WTC11 (cell line): ENCODE measurements at regions not wholly inside any gene's neighbourhood (a gene's known extent, or its start where the extent isn't known, plus 50 kb on each side); places are given as distances from the start of the nearest gene placed in this dataset.

Experiments
- ATAC-seq: fragments of 200-7000 bp; cut with Tn5 transposase; 2 replicates; pipeline ENCODE4 v1.10.0; 2021; ENCODE audit warnings: mild to moderate bottlenecking, moderate library complexity
- CTCF ChIA-PET: fragments of 300-600 bp; sonication (Branson Sonifier 250); formaldehyde crosslinking; loops from one replicate; lab custom pipeline; 2021; ENCODE audit warnings: antibody characterized with exemption; lab: Charles Lee
- POLR2A ChIA-PET: fragments of 350-600 bp; sonication (Branson Sonifier 250); formaldehyde crosslinking; loops from one replicate; lab custom pipeline; 2021; ENCODE audit warnings: antibody characterized with exemption; lab: Charles Lee
- DNase-seq: peaks from one replicate; pipeline ENCODE4 v3.0.0; 2021; ENCODE audit warnings: low spot score
- H3K27ac Mint-ChIP-seq: 2 replicates; pipeline ENCODE4 v1.8.0; 2021; ENCODE audit warnings: mixed read lengths
- H3K27me3 Mint-ChIP-seq: 2 replicates; pipeline ENCODE4 v1.8.0; 2021; ENCODE audit warnings: low read depth, mild to moderate bottlenecking, moderate library complexity, mixed read lengths
- H3K36me3 Mint-ChIP-seq: 2 replicates; pipeline ENCODE4 v1.8.0; 2021; ENCODE audit warnings: mixed read lengths
- H3K4me1 Mint-ChIP-seq: 2 replicates; pipeline ENCODE4 v1.8.0; 2022; ENCODE audit warnings: mixed read lengths
- H3K4me3 Mint-ChIP-seq: 2 replicates; pipeline ENCODE4 v1.8.0; 2021; ENCODE audit warnings: mild to moderate bottlenecking, moderate library complexity, mixed read lengths
- H3K9me3 Mint-ChIP-seq: 2 replicates; pipeline ENCODE4 v1.8.0; 2021; ENCODE audit warnings: mixed read lengths
- ATF1 ChIP-seq: sonication (generic); formaldehyde crosslinking; IDR thresholded peaks from 2 replicates; pipeline ENCODE4 v1.8.1; 2023; ENCODE audit warnings: mild to moderate bottlenecking, moderate library complexity, missing genetic modification reagents
- FOXP1 ChIP-seq: sonication (generic); formaldehyde crosslinking; IDR thresholded peaks from 2 replicates; pipeline ENCODE4 v1.8.0; 2022; ENCODE audit warnings: missing genetic modification reagents, mild to moderate bottlenecking, moderate library complexity, borderline replicate concordance
- GABPB1 ChIP-seq: sonication (generic); formaldehyde crosslinking; IDR thresholded peaks from 2 replicates; pipeline ENCODE4 v1.8.1; 2023; ENCODE audit warnings: mild to moderate bottlenecking, missing genetic modification reagents
- GRHL2 ChIP-seq: fragments of 250-450 bp; sonication (Bioruptor Pico); IDR thresholded peaks from 2 replicates; pipeline ENCODE4 v1.8.0; 2022; ENCODE audit warnings: mild to moderate bottlenecking, moderate library complexity; ENCODE audit not compliant: insufficient replicate concordance, severe bottlenecking
- GTF2I ChIP-seq: fragments of 250-450 bp; sonication (Bioruptor Pico); conservative IDR thresholded peaks from 2 replicates; pipeline ENCODE4 v1.4.0; 2021; ENCODE audit warnings: mild to moderate bottlenecking
- NFATC4 ChIP-seq: fragments of 250-450 bp; sonication (Bioruptor Pico); IDR thresholded peaks from 2 replicates; pipeline ENCODE4 v1.9.0; 2021; ENCODE audit warnings: mild to moderate bottlenecking
- NR1H2 ChIP-seq: sonication (generic); formaldehyde crosslinking; IDR thresholded peaks from 2 replicates; pipeline ENCODE4 v1.9.0; 2021; ENCODE audit warnings: mild to moderate bottlenecking, moderate library complexity, missing genetic modification reagents
- PRRX2 ChIP-seq: fragments of 250-450 bp; sonication (Bioruptor Pico); IDR thresholded peaks from 2 replicates; pipeline ENCODE4 v1.8.0; 2021; ENCODE audit warnings: mild to moderate bottlenecking
- ZNF138 ChIP-seq: sonication (generic); formaldehyde crosslinking; conservative IDR thresholded peaks from 2 replicates; pipeline ENCODE4 v1.8.1; 2022; ENCODE audit warnings: mild to moderate bottlenecking, moderate library complexity, missing genetic modification reagents
- ZNF219 ChIP-seq: sonication (generic); formaldehyde crosslinking; IDR thresholded peaks from 2 replicates; pipeline ENCODE4 v1.8.0; 2023; ENCODE audit warnings: missing genetic modification reagents, mild to moderate bottlenecking, borderline replicate concordance
- ZNF232 ChIP-seq: sonication (generic); formaldehyde crosslinking; IDR thresholded peaks from 2 replicates; pipeline ENCODE4 v1.8.0; 2022; ENCODE audit warnings: mild to moderate bottlenecking, missing genetic modification reagents
- TF ChIP-seq, protein P1 (sequence below): sonication (generic); formaldehyde crosslinking; IDR thresholded peaks from 2 replicates; pipeline ENCODE4 v1.8.0; 2022; ENCODE audit warnings: mild to moderate bottlenecking, missing genetic modification reagents
- TF ChIP-seq, protein P2 (sequence below): sonication (generic); formaldehyde crosslinking; IDR thresholded peaks from 2 replicates; pipeline ENCODE4 v1.8.0; 2022; ENCODE audit warnings: mild to moderate bottlenecking, missing genetic modification reagents
- TF ChIP-seq, protein P3 (sequence below): sonication (generic); formaldehyde crosslinking; IDR thresholded peaks from 2 replicates; pipeline ENCODE4 v1.8.1; 2022; ENCODE audit warnings: missing genetic modification reagents, borderline replicate concordance
- TF ChIP-seq, protein P4 (sequence below): sonication (generic); formaldehyde crosslinking; IDR thresholded peaks from 2 replicates; pipeline ENCODE4 v1.8.1; 2023; ENCODE audit warnings: mild to moderate bottlenecking, missing genetic modification reagents
- TF ChIP-seq, protein P5 (sequence below): sonication (generic); formaldehyde crosslinking; IDR thresholded peaks from 2 replicates; pipeline ENCODE4 v1.8.0; 2022; ENCODE audit warnings: mild to moderate bottlenecking, missing genetic modification reagents
- TF ChIP-seq, protein P6 (sequence below): sonication (generic); formaldehyde crosslinking; IDR thresholded peaks from 2 replicates; pipeline ENCODE4 v1.8.0; 2022; ENCODE audit warnings: mild to moderate bottlenecking, missing genetic modification reagents

DNA sequence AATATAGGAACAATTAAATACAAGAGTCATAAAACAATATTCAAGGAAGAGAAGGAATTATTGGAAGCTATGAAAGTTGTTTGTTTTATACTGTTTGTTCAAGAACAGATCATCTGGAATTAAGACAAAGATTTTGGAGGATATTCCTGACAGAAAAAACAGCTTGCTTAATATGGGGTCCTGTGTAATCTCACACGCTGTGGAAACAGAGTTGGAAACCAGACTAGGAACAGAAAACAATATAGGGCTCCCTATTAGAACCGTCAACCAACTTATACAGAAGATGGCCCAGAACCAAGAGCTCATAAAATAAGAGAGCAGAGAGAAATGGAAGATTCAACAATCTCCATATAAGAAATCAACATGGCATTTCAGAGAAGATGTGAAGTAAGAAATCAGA, 156.0 kb downstream of the PCDH18 start:
- DNase-seq: no peak

DNA sequence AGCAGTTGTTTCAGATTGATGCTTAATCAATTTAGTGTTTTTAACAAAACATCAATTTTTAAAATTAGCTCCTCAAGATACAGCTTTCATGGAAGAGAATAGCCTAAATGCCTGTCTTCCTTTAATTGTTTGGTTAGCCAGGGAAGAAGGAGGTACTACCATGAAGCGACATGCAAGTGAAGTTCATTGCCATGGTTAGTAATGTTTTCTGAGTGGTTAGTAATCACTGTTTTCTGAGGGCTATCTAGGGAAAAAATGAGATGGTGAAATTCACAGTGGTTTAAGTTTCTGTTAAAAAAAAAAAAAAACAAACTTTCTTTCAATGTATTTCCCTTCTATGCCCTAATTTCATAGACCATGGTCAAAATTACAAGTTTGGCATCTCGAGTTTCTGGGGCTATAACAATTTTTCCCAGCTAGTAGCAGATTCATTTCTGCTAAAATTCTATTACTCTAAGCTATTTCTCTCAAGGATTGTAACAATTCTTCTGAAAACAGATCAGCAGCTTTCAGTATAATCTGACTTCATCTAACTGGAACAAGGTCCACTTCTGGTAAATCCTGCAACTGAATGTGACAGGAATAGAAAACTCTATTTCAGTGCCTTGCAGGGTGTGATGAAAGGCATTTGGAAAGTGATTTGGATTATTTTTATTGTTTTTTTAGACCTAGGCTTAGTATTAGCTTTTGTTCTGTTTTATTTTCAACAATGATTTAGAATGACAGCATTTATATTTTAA, 157.0 kb downstream of the PCDH18 start:
- H3K27ac Mint-ChIP-seq: no peak overlapping the region
- DNase-seq (no peak), ATAC-seq (no peak)
- H3K4me1 Mint-ChIP-seq: peaks cover 6% of the 10 kb centered on the region
- ChIA-PET CTCF (no interaction called here), POLR2A (interaction anchor here (0.7 kb wide), 1 partner anchor 86 kb away, joined by 9 read pairs; no protein-coding TSS in a partner anchor)
- no peaks in the 10 kb centered on the region for H3K27me3 Mint-ChIP-seq
- H3K36me3 Mint-ChIP-seq: no peaks in the 10 kb centered on the region
- no peaks in the 10 kb centered on the region for H3K9me3 Mint-ChIP-seq
- H3K4me3 Mint-ChIP-seq: no peak overlapping the region
- TF ChIP-seq, protein P1, sequence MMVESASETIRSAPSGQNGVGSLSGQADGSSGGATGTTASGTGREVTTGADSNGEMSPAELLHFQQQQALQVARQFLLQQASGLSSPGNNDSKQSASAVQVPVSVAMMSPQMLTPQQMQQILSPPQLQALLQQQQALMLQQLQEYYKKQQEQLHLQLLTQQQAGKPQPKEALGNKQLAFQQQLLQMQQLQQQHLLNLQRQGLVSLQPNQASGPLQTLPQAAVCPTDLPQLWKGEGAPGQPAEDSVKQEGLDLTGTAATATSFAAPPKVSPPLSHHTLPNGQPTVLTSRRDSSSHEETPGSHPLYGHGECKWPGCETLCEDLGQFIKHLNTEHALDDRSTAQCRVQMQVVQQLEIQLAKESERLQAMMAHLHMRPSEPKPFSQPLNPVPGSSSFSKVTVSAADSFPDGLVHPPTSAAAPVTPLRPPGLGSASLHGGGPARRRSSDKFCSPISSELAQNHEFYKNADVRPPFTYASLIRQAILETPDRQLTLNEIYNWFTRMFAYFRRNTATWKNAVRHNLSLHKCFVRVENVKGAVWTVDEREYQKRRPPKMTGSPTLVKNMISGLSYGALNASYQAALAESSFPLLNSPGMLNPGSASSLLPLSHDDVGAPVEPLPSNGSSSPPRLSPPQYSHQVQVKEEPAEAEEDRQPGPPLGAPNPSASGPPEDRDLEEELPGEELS: no peak
- no peak for TF ChIP-seq GABPB1 (CRISPR knock-in tag)
- no peak for TF ChIP-seq PRRX2 (CRISPR knock-in tag)
- TF ChIP-seq GTF2I (CRISPR knock-in tag): no peak
- TF ChIP-seq, protein P2, sequence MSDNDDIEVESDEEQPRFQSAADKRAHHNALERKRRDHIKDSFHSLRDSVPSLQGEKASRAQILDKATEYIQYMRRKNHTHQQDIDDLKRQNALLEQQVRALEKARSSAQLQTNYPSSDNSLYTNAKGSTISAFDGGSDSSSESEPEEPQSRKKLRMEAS (CRISPR knock-in tag): no peak
- no peak for TF ChIP-seq FOXP1 (CRISPR knock-in tag)

More for the DNA sequence above, 156.0 kb downstream of the PCDH18 start:
- no peak for ATAC-seq
- H3K4me3 Mint-ChIP-seq: no peak overlapping the region
- no peaks in the 10 kb centered on the region for H3K36me3 Mint-ChIP-seq
- ChIA-PET POLR2A (no interaction called here), CTCF (no interaction called here)
- TF ChIP-seq, protein P3, sequence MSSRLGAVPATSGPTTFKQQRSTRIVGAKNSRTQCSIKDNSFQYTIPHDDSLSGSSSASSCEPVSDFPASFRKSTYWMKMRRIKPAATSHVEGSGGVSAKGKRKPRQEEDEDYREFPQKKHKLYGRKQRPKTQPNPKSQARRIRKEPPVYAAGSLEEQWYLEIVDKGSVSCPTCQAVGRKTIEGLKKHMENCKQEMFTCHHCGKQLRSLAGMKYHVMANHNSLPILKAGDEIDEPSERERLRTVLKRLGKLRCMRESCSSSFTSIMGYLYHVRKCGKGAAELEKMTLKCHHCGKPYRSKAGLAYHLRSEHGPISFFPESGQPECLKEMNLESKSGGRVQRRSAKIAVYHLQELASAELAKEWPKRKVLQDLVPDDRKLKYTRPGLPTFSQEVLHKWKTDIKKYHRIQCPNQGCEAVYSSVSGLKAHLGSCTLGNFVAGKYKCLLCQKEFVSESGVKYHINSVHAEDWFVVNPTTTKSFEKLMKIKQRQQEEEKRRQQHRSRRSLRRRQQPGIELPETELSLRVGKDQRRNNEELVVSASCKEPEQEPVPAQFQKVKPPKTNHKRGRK (CRISPR knock-in tag): no peak
- TF ChIP-seq FOXP1 (CRISPR knock-in tag) (no peak), ZNF138 (no peak)
- TF ChIP-seq, protein P4, sequence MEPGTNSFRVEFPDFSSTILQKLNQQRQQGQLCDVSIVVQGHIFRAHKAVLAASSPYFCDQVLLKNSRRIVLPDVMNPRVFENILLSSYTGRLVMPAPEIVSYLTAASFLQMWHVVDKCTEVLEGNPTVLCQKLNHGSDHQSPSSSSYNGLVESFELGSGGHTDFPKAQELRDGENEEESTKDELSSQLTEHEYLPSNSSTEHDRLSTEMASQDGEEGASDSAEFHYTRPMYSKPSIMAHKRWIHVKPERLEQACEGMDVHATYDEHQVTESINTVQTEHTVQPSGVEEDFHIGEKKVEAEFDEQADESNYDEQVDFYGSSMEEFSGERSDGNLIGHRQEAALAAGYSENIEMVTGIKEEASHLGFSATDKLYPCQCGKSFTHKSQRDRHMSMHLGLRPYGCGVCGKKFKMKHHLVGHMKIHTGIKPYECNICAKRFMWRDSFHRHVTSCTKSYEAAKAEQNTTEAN (CRISPR knock-in tag): no peak
- TF ChIP-seq, protein P5, sequence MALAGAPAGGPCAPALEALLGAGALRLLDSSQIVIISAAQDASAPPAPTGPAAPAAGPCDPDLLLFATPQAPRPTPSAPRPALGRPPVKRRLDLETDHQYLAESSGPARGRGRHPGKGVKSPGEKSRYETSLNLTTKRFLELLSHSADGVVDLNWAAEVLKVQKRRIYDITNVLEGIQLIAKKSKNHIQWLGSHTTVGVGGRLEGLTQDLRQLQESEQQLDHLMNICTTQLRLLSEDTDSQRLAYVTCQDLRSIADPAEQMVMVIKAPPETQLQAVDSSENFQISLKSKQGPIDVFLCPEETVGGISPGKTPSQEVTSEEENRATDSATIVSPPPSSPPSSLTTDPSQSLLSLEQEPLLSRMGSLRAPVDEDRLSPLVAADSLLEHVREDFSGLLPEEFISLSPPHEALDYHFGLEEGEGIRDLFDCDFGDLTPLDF (CRISPR knock-in tag): no peak
- H3K27me3 Mint-ChIP-seq: no peaks in the 10 kb centered on the region
- no peaks in the 10 kb centered on the region for H3K9me3 Mint-ChIP-seq
- H3K4me1 Mint-ChIP-seq: peaks cover 6% of the 10 kb centered on the region
- no peak overlapping the region for H3K27ac Mint-ChIP-seq

DNA sequence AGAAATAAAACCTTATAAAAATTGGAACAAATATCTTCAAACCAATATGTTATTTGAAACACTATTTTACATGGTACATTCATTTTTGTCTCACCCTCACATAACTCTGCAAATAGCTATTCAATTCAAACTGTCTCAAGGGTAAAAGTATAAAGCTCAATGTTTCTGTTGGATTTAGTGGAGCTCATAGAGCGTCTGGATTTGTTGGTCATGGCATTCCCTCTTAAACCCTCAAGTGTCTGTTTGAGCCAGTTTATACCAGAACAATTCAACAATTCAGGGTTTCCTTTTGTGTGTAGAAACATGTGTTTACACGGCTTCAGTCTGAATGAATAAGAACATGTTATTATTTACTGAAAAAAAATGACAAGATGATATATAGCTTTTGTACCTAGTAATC, 161.6 kb downstream of the PCDH18 start:
- Mint-ChIP-seq H3K27me3 (no peaks in the 10 kb centered on the region), H3K4me1 (peaks cover 6% of the 10 kb centered on the region), H3K9me3 (no peaks in the 10 kb centered on the region), H3K36me3 (no peaks in the 10 kb centered on the region), H3K27ac (no peak overlapping the region), H3K4me3 (no peak overlapping the region)
- TF ChIP-seq ATF1 (no peak), NR1H2 (CRISPR knock-in tag) (no peak), ZNF219 (CRISPR knock-in tag) (no peak), ZNF232 (CRISPR knock-in tag) (no peak), FOXP1 (CRISPR knock-in tag) (no peak), NFATC4 (CRISPR knock-in tag) (no peak), GRHL2 (no peak)
- TF ChIP-seq, protein P6, sequence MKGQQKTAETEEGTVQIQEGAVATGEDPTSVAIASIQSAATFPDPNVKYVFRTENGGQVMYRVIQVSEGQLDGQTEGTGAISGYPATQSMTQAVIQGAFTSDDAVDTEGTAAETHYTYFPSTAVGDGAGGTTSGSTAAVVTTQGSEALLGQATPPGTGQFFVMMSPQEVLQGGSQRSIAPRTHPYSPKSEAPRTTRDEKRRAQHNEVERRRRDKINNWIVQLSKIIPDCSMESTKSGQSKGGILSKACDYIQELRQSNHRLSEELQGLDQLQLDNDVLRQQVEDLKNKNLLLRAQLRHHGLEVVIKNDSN (CRISPR knock-in tag): no peak
- CTCF ChIA-PET: no interaction called here
- no peak for DNase-seq
- no peak for ATAC-seq
- POLR2A ChIA-PET: no interaction called here
